CD4-positive, alpha-beta T cell treated with Interleukin-15 for 4 hours (primary cell): ENCODE measurements at regions not wholly inside any gene's neighbourhood (a gene's known extent, or its start where the extent isn't known, plus 50 kb on each side); places are given as distances from the start of the nearest gene placed in this dataset.

Source experiments
- DNase-seq: peaks from one replicate; pipeline ENCODE4 v3.0.0-alpha.2; 2020; ENCODE audit warnings: low spot score

- DNase-seq, result no peak
Measured at GRCh38 chr21:36532769-36533467, 53.0 kb upstream of the CLDN14 start.

DNA sequence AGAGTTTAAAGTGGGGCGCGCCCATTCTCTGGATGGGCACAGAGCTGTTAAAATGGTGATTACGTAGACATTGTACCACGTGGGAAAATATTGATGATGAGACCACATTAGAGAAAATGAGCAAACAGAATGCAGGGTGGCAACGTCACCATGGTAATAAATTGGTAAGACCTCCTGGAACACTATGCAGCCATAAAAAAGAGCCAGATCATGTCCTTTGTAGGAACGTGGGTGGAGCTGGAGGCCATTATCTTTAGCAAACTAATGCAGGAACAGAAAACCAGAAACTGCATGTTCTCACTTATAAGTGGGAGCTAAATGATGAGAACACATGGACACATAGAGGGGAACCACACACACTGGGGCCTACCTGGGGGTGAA lies 53.5 kb upstream of the CLDN14 start:
- DNase-seq, result no peak

- no peak for DNase-seq
Measured at GRCh38 chr21:36534656-36535055, 54.7 kb upstream of the CLDN14 start.

- no peak for DNase-seq
Measured at GRCh38 chr21:36535618-36536241, 55.8 kb upstream of the CLDN14 start.

DNA sequence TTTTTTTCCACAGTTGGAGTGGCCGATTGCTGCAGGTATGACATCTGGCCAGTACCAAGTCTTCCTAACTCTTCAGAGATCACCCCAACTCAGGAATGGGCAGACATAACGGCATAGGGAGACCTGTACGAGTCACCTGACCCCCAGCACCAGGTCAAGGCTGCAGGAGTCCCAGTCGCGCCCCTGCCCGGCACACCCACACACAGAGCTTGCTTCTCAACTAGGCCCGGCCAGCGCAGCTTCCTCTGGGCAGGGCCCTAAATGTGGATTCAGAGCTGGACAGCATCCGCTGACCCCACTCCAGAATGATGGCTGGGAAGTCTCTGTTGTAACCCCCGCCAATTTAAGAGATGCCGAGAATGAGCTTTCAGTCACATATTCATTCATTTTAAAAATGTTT lies 58.8 kb upstream of the CLDN14 start:
- DNase-seq, result no peak

GRCh38 chr21:36539434-36540150 lies 59.7 kb upstream of the CLDN14 start:
- no peak for DNase-seq

DNA sequence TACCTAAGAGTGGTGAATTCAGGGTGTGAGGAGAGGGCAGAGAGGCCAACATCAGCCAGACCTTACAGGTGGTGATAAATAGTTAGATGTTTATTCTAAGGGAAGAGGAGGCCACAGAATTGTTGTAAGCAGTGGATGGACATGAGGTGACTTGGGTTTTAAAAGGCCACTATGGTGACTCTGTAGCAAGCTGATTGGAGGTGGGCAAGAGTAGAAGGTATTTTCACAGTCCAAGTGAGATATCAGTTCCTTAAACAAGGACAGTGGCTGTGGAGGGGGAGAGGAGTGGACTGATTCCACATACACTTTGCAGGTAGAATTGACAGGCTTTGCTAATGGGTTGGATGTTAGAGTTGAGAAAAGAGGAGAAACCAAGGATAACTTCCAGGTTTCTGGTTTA lies 60.8 kb upstream of the CLDN14 start:
- DNase-seq, result no peak

GRCh38 chr21:36541721-36542139 lies 61.8 kb upstream of the CLDN14 start:
- no peak for DNase-seq

DNA sequence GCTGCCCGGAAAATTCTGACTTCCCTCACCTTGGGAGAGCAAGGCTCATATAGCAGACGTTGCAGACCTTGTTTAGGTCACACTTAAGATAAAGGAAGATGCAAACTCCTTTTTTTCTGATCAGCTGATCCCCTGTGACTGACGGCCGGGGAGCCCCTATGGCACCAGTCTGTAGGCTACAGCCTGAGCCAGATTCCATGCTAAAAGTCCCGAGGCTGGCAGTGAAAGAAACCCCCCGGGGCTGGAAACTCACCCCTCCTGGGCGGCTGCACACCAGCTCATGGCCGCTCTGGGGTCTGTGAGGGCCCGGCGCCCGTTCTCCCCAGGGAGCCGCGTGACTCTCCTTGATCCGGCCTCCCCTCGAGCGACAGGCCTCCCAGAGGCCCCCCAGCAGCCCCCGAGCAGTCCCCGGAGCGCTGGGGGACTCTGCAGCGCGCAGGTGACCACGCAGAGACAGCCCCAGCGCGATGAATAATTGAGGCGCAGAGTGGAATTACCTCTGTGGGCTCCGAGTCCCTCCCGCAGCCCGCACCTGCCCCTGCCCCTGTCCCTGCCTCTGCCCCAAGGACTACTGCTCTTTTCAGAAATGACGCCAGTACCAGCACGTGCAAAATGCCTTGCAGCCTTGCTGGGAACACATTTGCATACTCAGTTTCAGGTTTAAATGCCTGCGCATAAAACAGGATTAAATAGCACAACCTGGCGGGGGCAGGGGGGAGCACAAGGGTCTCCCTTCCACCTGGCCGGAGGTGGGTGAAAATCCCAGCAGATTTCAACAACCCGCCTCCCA lies 62.6 kb upstream of the CLDN14 start:
- no peak for DNase-seq

DNA sequence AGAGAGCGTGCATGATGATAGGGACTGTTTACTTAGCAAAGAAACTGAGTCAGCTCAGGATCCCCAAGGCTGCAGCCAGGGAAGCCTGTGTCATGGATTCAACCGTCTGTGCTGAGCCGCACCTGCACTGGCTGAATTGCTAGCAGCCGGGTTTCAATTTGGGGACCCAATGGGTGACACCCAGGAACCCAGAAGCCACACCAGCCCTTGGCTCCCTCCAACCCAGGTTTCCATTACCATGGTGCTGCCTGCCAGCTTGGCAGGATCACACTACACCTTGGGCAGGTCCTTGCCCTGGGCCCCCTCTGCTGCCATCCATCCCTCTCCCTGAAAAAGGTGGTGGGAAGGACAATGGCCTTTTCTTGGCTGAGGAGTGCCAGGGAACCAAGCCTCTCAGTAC lies 64.0 kb upstream of the CLDN14 start:
- no peak for DNase-seq

- no peak for DNase-seq
Measured at GRCh38 chr21:36544545-36544944, 64.6 kb upstream of the CLDN14 start.

DNA sequence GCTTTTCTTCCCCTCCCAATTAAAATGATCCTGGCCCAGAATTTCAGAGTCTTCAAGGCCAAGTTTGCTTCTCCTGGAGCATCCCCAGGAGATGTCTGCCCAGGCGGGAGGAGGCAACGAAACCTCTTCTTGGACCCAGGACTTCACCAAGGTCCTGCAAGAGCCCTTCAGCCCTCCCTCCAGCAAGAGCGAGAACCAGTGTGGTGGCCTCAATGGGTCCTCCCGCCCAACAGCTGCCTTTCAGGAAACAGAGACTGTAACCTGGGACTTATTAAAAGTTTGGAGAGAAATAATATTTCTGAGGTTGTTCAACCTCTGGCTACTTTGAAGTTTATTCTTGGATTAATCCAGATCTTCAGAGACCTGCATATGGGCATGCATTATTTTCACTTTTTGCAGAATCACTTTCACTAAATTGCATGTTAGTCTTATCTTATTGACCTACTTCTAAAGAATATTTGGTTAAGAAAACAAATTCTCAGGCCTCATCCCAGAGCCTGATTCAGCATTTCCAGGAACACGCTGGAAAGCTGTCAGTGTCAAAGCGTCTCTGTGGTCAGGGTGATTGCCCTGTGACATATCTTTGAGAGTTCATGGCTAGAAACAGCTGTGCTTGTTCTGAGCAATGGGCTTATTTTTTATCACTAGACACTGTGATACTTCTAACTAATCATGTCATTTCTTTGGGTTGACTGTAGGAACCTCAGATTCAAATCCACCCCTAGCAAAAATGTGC lies 66.0 kb upstream of the CLDN14 start:
- no peak for DNase-seq

- no peak for DNase-seq
Measured at GRCh38 chr21:36547464-36547863, 67.5 kb upstream of the CLDN14 start.

- DNase-seq, result no peak
Measured at GRCh38 chr21:36548866-36549265, 68.9 kb upstream of the CLDN14 start.

GRCh38 chr21:36549470-36549869 lies 69.5 kb upstream of the CLDN14 start:
- no peak for DNase-seq

DNA sequence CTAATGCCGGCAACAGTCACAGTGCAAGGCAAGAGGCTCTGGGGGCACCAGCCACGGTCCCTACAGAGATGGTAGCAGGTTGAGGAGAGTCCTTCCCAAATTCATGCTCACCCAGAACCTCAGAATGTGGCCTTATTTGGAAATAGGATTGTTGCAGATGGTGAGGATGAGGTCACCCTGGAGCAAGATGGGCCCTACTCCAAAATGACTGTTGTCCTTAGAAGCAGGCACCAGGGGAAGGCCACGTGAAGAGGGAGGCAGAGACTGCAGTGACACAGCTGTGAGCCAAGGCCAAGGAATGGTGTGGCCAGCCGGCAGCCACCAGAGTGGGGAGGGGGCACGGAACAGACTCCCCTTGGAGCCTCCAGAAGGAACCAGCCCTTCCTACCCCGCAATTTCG lies 70.8 kb upstream of the CLDN14 start:
- no peak for DNase-seq

- DNase-seq, result no peak
Measured at GRCh38 chr21:36551321-36551720, 71.4 kb upstream of the CLDN14 start.

DNA sequence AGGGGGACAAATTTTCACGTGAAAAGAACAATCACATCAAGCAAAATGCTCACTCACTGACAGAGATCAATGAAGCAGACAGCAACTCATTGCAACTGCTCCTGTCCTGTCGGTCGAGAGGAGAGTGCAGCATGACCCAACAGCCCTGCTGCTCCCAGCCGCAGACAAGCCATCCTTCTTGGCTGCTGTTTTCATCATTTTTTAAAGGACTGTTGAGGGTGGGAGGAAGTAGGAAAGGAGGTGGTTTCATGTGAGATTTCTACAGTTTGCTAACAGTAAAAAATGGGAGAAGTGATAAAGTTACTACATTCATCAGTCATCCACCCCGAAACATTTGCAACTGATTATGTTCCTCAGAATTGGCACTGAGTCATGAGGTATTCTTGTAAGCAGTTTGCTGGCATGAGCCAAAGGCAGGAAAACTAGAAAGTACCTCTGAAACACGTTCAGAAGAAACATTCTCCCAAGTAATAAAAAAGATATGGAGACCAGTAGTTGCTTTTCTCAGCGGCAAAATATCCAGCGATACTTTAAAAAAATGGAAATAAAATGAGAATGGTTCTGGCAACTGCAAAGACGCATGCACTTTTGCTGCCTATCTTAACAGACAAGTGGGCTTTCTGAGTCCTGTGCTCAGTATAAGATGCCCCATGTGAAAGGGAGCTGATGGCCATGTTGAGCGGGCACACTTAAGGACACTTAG lies 72.0 kb upstream of the CLDN14 start:
- no peak for DNase-seq

- DNase-seq, result no peak
Measured at GRCh38 chr21:36552434-36552785, 72.5 kb upstream of the CLDN14 start.

- DNase-seq, result no peak
Measured at GRCh38 chr21:36553406-36553805, 73.5 kb upstream of the CLDN14 start.

- no peak for DNase-seq
Measured at GRCh38 chr21:36554411-36555157, 74.7 kb upstream of the CLDN14 start.
